ENCODE measurements at regions not wholly inside any gene's neighbourhood (a gene's known extent, or its start where the extent isn't known, plus 50 kb on each side); places are given as distances from the start of the nearest gene placed in this dataset.
"Not testable (repeated sequence)": the region's sequence is repeated elsewhere in the genome, so short reads cannot be mapped to it uniquely, and the experiment has no call there.

GRCh38 chr2:33704406-33704855 lies 105.3 kb upstream of the FAM98A start:
- no peak for TF ChIP-seq EZH2phosphoT487 (IDR thresholded peaks at IDR 0.05; ENCODE audit: borderline replicate concordance, low read length)
- TF ChIP-seq, protein P1, sequence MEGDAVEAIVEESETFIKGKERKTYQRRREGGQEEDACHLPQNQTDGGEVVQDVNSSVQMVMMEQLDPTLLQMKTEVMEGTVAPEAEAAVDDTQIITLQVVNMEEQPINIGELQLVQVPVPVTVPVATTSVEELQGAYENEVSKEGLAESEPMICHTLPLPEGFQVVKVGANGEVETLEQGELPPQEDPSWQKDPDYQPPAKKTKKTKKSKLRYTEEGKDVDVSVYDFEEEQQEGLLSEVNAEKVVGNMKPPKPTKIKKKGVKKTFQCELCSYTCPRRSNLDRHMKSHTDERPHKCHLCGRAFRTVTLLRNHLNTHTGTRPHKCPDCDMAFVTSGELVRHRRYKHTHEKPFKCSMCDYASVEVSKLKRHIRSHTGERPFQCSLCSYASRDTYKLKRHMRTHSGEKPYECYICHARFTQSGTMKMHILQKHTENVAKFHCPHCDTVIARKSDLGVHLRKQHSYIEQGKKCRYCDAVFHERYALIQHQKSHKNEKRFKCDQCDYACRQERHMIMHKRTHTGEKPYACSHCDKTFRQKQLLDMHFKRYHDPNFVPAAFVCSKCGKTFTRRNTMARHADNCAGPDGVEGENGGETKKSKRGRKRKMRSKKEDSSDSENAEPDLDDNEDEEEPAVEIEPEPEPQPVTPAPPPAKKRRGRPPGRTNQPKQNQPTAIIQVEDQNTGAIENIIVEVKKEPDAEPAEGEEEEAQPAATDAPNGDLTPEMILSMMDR (IDR thresholded peaks at IDR 0.05; ENCODE audit: low read depth, low read length, poor library complexity, severe bottlenecking), result no peak
- no peaks in the 10 kb centered on the region for H3F3A ChIP-seq (ENCODE audit: control insufficient read depth, insufficient read depth)
- no peaks in the 10 kb centered on the region for H3K9me2 ChIP-seq (replicated peaks; ENCODE audit: control insufficient read depth, low read length)
- H3K4me3 ChIP-seq (ENCODE audit: low read length), result no peak overlapping the region
- H3K36me3 ChIP-seq (ENCODE audit: control insufficient read depth, low read length), result no peaks in the 10 kb centered on the region
- H3K9me3 ChIP-seq (ENCODE audit: control insufficient read depth, insufficient read depth, low read length), result no peaks in the 10 kb centered on the region
- no peak overlapping the region for H3K4me2 ChIP-seq (ENCODE audit: low read length)
- H3K27ac ChIP-seq (ENCODE audit: low read depth, low read length), result no peak overlapping the region
- no peaks in the 10 kb centered on the region for H4K20me1 ChIP-seq (ENCODE audit: control insufficient read depth, insufficient read depth, low read depth, low read length)
- peaks cover 23% of the 10 kb centered on the region for H3K79me2 ChIP-seq (ENCODE audit: control insufficient read depth, low read length)
- H3K4me1 ChIP-seq (ENCODE audit: control insufficient read depth, low read length), result peaks cover 16% of the 10 kb centered on the region
- no peaks in the 10 kb centered on the region for H3K27me3 ChIP-seq (ENCODE audit: control insufficient read depth, low read length)

DNA sequence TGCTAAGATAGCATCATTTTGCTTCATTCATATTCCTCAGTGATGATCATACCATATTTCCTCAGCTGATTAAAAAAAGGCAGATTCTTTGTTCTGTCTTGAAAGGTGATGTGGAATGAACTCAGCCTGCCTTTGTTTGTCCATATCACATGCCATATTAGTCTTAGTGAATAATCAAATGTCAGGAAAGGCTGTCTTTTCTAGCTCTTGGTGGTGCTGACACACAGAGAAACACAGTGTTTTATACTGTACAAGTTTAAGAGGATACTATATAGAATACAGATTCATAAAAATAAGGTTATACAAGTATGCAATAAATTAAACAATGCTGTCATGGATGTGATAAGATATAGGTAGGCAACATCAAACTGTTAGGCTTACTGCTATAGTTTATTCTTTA lies 97.1 kb upstream of the FAM98A start:
- Histone ChIP-seq H3K4me2 (ENCODE audit: low read length) (no peak overlapping the region), H3K27ac (ENCODE audit: low read depth, low read length) (no peak overlapping the region), H3F3A (ENCODE audit: control insufficient read depth, insufficient read depth) (no peaks in the 10 kb centered on the region), H3K4me3 (ENCODE audit: low read length) (no peak overlapping the region), H3K36me3 (ENCODE audit: control insufficient read depth, low read length) (no peaks in the 10 kb centered on the region), H3K9me3 (ENCODE audit: control insufficient read depth, insufficient read depth, low read length) (no peaks in the 10 kb centered on the region), H3K9me2 (replicated peaks; ENCODE audit: control insufficient read depth, low read length) (no peaks in the 10 kb centered on the region), H3K79me2 (ENCODE audit: control insufficient read depth, low read length) (no peaks in the 10 kb centered on the region), H3K4me1 (ENCODE audit: control insufficient read depth, low read length) (no peaks in the 10 kb centered on the region), H3K27me3 (ENCODE audit: control insufficient read depth, low read length) (peaks cover 5% of the 10 kb centered on the region), H4K20me1 (ENCODE audit: control insufficient read depth, insufficient read depth, low read depth, low read length) (no peaks in the 10 kb centered on the region)
- no peak for TF ChIP-seq EZH2phosphoT487 (IDR thresholded peaks at IDR 0.05; ENCODE audit: borderline replicate concordance, low read length)
- TF ChIP-seq, protein P1 (IDR thresholded peaks at IDR 0.05; ENCODE audit: low read depth, low read length, poor library complexity, severe bottlenecking), result no peak

DNA sequence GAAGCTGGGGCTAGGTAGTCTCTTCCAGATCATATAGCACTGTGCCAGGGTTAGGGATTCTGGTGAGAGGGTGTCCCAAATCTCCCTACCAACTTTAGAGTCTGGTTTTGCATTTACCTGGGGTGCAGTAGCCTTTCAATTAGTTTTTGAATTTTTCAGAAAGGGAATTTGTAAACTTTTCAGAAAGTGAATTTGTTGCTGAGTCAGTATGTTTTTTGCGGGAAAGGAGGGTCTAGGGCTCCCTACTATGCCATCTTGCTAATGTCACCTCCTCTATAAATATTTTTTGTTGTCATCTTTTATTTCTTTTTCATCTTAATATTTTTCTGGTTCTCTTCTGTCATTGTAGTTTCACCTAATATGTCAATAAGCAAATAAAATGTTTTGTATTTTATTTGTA lies 95.8 kb upstream of the FAM98A start:
- Histone ChIP-seq H3F3A (ENCODE audit: control insufficient read depth, insufficient read depth) (no peaks in the 10 kb centered on the region), H3K4me3 (ENCODE audit: low read length) (no peak overlapping the region)

DNA sequence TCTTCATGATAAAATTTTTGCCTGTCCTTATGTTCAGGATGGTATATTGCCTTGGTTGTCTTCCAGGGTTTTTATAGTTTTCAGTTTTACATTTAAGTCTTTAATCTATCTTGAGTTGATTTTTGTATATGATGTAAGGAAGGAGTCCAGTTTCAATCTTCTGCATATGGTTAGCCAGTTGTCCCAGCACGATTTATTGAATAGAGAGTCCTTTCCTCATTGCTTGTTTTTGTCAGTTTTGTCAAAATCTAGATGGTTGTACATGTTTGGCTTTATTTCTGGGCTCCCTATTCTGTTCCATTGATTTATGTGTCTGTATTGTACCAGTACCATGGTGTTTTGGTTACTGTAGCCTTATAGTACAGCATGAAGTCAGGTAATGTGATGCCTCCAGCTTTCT lies 91.6 kb upstream of the FAM98A start:
- H3F3A ChIP-seq (ENCODE audit: control insufficient read depth, insufficient read depth); H3K36me3 ChIP-seq (ENCODE audit: control insufficient read depth, low read length); H4K20me1 ChIP-seq (ENCODE audit: control insufficient read depth, insufficient read depth, low read depth, low read length); H3K27me3 ChIP-seq (ENCODE audit: control insufficient read depth, low read length); H3K27ac ChIP-seq (ENCODE audit: low read depth, low read length); H3K4me2 ChIP-seq (ENCODE audit: low read length); H3K9me2 ChIP-seq (replicated peaks; ENCODE audit: control insufficient read depth, low read length); H3K79me2 ChIP-seq (ENCODE audit: control insufficient read depth, low read length); H3K4me3 ChIP-seq (ENCODE audit: low read length); H3K4me1 ChIP-seq (ENCODE audit: control insufficient read depth, low read length); H3K9me3 ChIP-seq (ENCODE audit: control insufficient read depth, insufficient read depth, low read length): not testable (repeated sequence)

More for the DNA sequence above, 95.8 kb upstream of the FAM98A start:
- Histone ChIP-seq H3K27ac (ENCODE audit: low read depth, low read length) (no peak overlapping the region), H3K9me2 (replicated peaks; ENCODE audit: control insufficient read depth, low read length) (no peaks in the 10 kb centered on the region), H3K9me3 (ENCODE audit: control insufficient read depth, insufficient read depth, low read length) (no peaks in the 10 kb centered on the region), H3K4me2 (ENCODE audit: low read length) (no peak overlapping the region), H3K27me3 (ENCODE audit: control insufficient read depth, low read length) (peaks cover 5% of the 10 kb centered on the region), H4K20me1 (ENCODE audit: control insufficient read depth, insufficient read depth, low read depth, low read length) (no peaks in the 10 kb centered on the region), H3K36me3 (ENCODE audit: control insufficient read depth, low read length) (no peaks in the 10 kb centered on the region), H3K4me1 (ENCODE audit: control insufficient read depth, low read length) (no peaks in the 10 kb centered on the region), H3K79me2 (ENCODE audit: control insufficient read depth, low read length) (no peaks in the 10 kb centered on the region)
- TF ChIP-seq, protein P1 (IDR thresholded peaks at IDR 0.05; ENCODE audit: low read depth, low read length, poor library complexity, severe bottlenecking), result no peak
- no peak for TF ChIP-seq EZH2phosphoT487 (IDR thresholded peaks at IDR 0.05; ENCODE audit: borderline replicate concordance, low read length)
